Upper lobe of right lung (tissue), 1 donor: ENCODE measurements at regions not wholly inside any gene's neighbourhood (a gene's known extent, or its start where the extent isn't known, plus 50 kb on each side); places are given as distances from the start of the nearest gene placed in this dataset.
"Not testable (repeated sequence)": the region's sequence is repeated elsewhere in the genome, so short reads cannot be mapped to it uniquely, and the experiment has no call there.

ENCODE experiments used
- ATAC-seq: fragments of 200-7000 bp; cut with Tn5 transposase; one replicate; pipeline ENCODE4 v1.9.1; 2020; ENCODE audit warnings: mild to moderate bottlenecking, moderate library complexity
- DNase-seq: peaks from one replicate; pipeline ENCODE4 v3.0.0-alpha.2; 2020
- H3K27ac ChIP-seq: fragments of 200-600 bp; one replicate; pipeline ENCODE4 v1.8.0; 2022
- H3K27me3 ChIP-seq: fragments of 200-600 bp; one replicate; pipeline ENCODE4 v1.8.0; 2022; ENCODE audit warnings: mild to moderate bottlenecking
- H3K36me3 ChIP-seq: fragments of 200-600 bp; one replicate; pipeline ENCODE4 v1.8.0; 2022
- H3K4me1 ChIP-seq: fragments of 200-600 bp; one replicate; pipeline ENCODE4 v1.8.0; 2022
- H3K4me3 ChIP-seq: fragments of 200-600 bp; one replicate; pipeline ENCODE4 v1.8.0; 2022; ENCODE audit warnings: mild to moderate bottlenecking
- H3K9me3 ChIP-seq: fragments of 200-600 bp; one replicate; pipeline ENCODE4 v1.8.0; 2022
- CTCF ChIP-seq: fragments of 200-600 bp; IDR thresholded peaks from one replicate; pipeline ENCODE4 v1.8.0; 2022; ENCODE audit warnings: antibody characterized with exemption
- intact Hi-C: fragments of 100-400 bp; cut with DNase I; formaldehyde crosslinking; loops from one replicate; pipeline ENCODE4 v1.11.0; 2022
- donor health status: DM: no; HTN: yes; CAD: no; lungs with severe emphysema.

- intact Hi-C loops: no loop called here
- H3K9me3 ChIP-seq: no peaks in the 10 kb centered on the region
- no peaks in the 10 kb centered on the region for H3K27me3 ChIP-seq
- no peaks in the 10 kb centered on the region for H3K4me1 ChIP-seq
- H3K4me3 ChIP-seq: no peak overlapping the region
- ATAC-seq: no peak
- no peak for DNase-seq
- no peak overlapping the region for H3K27ac ChIP-seq
- no peak for TF ChIP-seq CTCF
- H3K36me3 ChIP-seq: no peaks in the 10 kb centered on the region
Measured at GRCh38 chr21:43284700-43285099, 115.9 kb downstream of the CRYAA start.

- H3K36me3 ChIP-seq: no peaks in the 10 kb centered on the region
- H3K4me1 ChIP-seq: no peaks in the 10 kb centered on the region
- H3K9me3 ChIP-seq: no peaks in the 10 kb centered on the region
- no peak overlapping the region for H3K27ac ChIP-seq
- TF ChIP-seq CTCF: no peak
- H3K27me3 ChIP-seq: no peaks in the 10 kb centered on the region
- DNase-seq: no peak
- no peak overlapping the region for H3K4me3 ChIP-seq
- intact Hi-C loops: no loop called here
- ATAC-seq: no peak
Measured at GRCh38 chr21:43284238-43284637, 115.4 kb downstream of the CRYAA start.

- H3K27ac ChIP-seq, ATAC-seq, H3K4me1 ChIP-seq, H3K36me3 ChIP-seq, intact Hi-C loops, DNase-seq, H3K9me3 ChIP-seq, H3K27me3 ChIP-seq, H3K4me3 ChIP-seq: not testable (repeated sequence)
Measured at GRCh38 chr21:43283925-43284221, 115.1 kb downstream of the CRYAA start.

GRCh38 chr21:43283136-43283924 is 114.5 kb downstream of the CRYAA start:
- TF ChIP-seq CTCF: no peak
- no peak overlapping the region for H3K4me3 ChIP-seq
- ATAC-seq (no peak), DNase-seq (no peak)
- intact Hi-C loops: no loop called here
- peaks cover 4% of the 10 kb centered on the region for H3K4me1 ChIP-seq
- no peak overlapping the region for H3K27ac ChIP-seq
- H3K9me3 ChIP-seq: no peaks in the 10 kb centered on the region
- no peaks in the 10 kb centered on the region for H3K36me3 ChIP-seq
- no peaks in the 10 kb centered on the region for H3K27me3 ChIP-seq

- DNase-seq: peak; percentile 51
- H3K27me3 ChIP-seq: no peaks in the 10 kb centered on the region
- no peak for ATAC-seq
- H3K4me3 ChIP-seq: no peak overlapping the region
- intact Hi-C loops: no loop called here
- no peaks in the 10 kb centered on the region for H3K9me3 ChIP-seq
- H3K27ac ChIP-seq: no peak overlapping the region
- H3K36me3 ChIP-seq: no peaks in the 10 kb centered on the region
- no peak for TF ChIP-seq CTCF
- peaks cover 10% of the 10 kb centered on the region for H3K4me1 ChIP-seq
Measured at GRCh38 chr21:43282358-43283120, 113.7 kb downstream of the CRYAA start.

- H3K9me3 ChIP-seq: no peaks in the 10 kb centered on the region
- TF ChIP-seq CTCF: no peak
- H3K36me3 ChIP-seq: no peaks in the 10 kb centered on the region
- DNase-seq (peak; percentile 55), ATAC-seq (no peak)
- no peak overlapping the region for H3K27ac ChIP-seq
- no peaks in the 10 kb centered on the region for H3K27me3 ChIP-seq
- intact Hi-C loops: no loop called here
- no peak overlapping the region for H3K4me3 ChIP-seq
- peaks cover 16% of the 10 kb centered on the region for H3K4me1 ChIP-seq
Measured at GRCh38 chr21:43281661-43282357, 113.0 kb downstream of the CRYAA start.
